Mesenchymal stem cell (in vitro differentiated cells and primary cell): ENCODE measurements at regions not wholly inside any gene's neighbourhood (a gene's known extent, or its start where the extent isn't known, plus 50 kb on each side); places are given as distances from the start of the nearest gene placed in this dataset.

Source experiments
- DNase-seq: peaks from one replicate; pipeline ENCODE4 v3.0.0-alpha.2; 2013
- H2AFZ ChIP-seq: one replicate; pipeline ENCODE4 v1.6.1; 2013; ENCODE audit warnings: low read depth, mild to moderate bottlenecking, control low read depth, inconsistent platforms, low read length, moderate library complexity
- H2AK5ac ChIP-seq: 2 replicates; pipeline ENCODE4 v1.6.1; 2013; ENCODE audit warnings: low read length, moderate library complexity, mild to moderate bottlenecking, inconsistent platforms; ENCODE audit not compliant: severe bottlenecking
- H2BK120ac ChIP-seq: one replicate; pipeline ENCODE4 v1.6.1; 2013; ENCODE audit warnings: low read depth, mild to moderate bottlenecking, inconsistent platforms, low read length, moderate library complexity
- H2BK12ac ChIP-seq, 2 experiments: one replicate each; pipeline ENCODE4 v1.6.1; 2013; ENCODE audit warnings: inconsistent platforms in 2 of 2, low read length in 2 of 2, mild to moderate bottlenecking in 2 of 2, moderate library complexity in 2 of 2, control low read depth in 1 of 2
- H2BK15ac ChIP-seq: one replicate; pipeline ENCODE4 v1.6.1; 2013; ENCODE audit warnings: mild to moderate bottlenecking, low read depth, inconsistent platforms; ENCODE audit not compliant: poor library complexity, severe bottlenecking
- H2BK5ac ChIP-seq: 2 replicates; pipeline ENCODE4 v1.6.1; 2013; ENCODE audit warnings: low read depth, mild to moderate bottlenecking, low read length, control low read depth, inconsistent platforms; ENCODE audit not compliant: poor library complexity, severe bottlenecking
- H3K14ac ChIP-seq, 2 experiments: one replicate each; pipeline ENCODE4 v1.6.1; 2013; ENCODE audit warnings: inconsistent platforms in 2 of 2, low read length in 2 of 2, control low read depth in 1 of 2, mild to moderate bottlenecking in 1 of 2, moderate library complexity in 1 of 2
- H3K18ac ChIP-seq, 2 experiments: one replicate each; pipeline ENCODE4 v1.6.1; 2013; ENCODE audit warnings: inconsistent platforms in 2 of 2, low read length in 2 of 2, control low read depth in 1 of 2, low read depth in 1 of 2, mild to moderate bottlenecking in 1 of 2
- H3K23ac ChIP-seq, 2 experiments: one replicate each; pipeline ENCODE4 v1.6.1; 2013; ENCODE audit warnings: inconsistent platforms in 2 of 2, low read length in 2 of 2, mild to moderate bottlenecking in 2 of 2, moderate library complexity in 2 of 2, control low read depth in 1 of 2
- H3K27ac ChIP-seq: 2 replicates; pipeline ENCODE4 v1.5.1; 2013; ENCODE audit warnings: mild to moderate bottlenecking, moderate library complexity, low read length, control low read depth, inconsistent platforms; ENCODE audit not compliant: poor library complexity, severe bottlenecking
- H3K27me3 ChIP-seq, 2 experiments: 2 replicates each; pipeline versions ENCODE4 v1.6.1 to v1.7.0; 2013; ENCODE audit warnings: low read length in 2 of 2, mild to moderate bottlenecking in 2 of 2, moderate library complexity in 2 of 2, control low read depth in 1 of 2, inconsistent platforms in 1 of 2; ENCODE audit not compliant: control insufficient read depth in 1 of 2, insufficient read depth in 1 of 2
- H3K36me3 ChIP-seq, 2 experiments: 2 replicates each; pipeline versions ENCODE4 v1.6.1 to v1.7.0; 2013; ENCODE audit warnings: low read length in 2 of 2, control low read depth in 1 of 2, inconsistent platforms in 1 of 2, low read depth in 1 of 2, mild to moderate bottlenecking in 1 of 2; ENCODE audit not compliant: insufficient read depth in 2 of 2, control insufficient read depth in 1 of 2
- H3K4ac ChIP-seq, 2 experiments: one replicate each; pipeline ENCODE4 v1.6.1; 2013; ENCODE audit warnings: inconsistent platforms in 2 of 2, low read length in 2 of 2, mild to moderate bottlenecking in 2 of 2, moderate library complexity in 2 of 2, control low read depth in 1 of 2, low read depth in 1 of 2
- H3K4me1 ChIP-seq: 2 replicates; pipeline ENCODE4 v1.6.1; 2013; ENCODE audit warnings: low read depth, low read length, control low read depth; ENCODE audit not compliant: control insufficient read depth, insufficient read depth
- H3K4me2 ChIP-seq: 2 replicates; pipeline ENCODE4 v1.6.1; 2013; ENCODE audit warnings: low read length, mild to moderate bottlenecking, inconsistent platforms; ENCODE audit not compliant: poor library complexity, severe bottlenecking
- H3K4me3 ChIP-seq, 2 experiments: 2 replicates each; pipeline versions ENCODE4 v1.5.1 to v1.7.0; 2013; ENCODE audit warnings: low read length in 2 of 2, mild to moderate bottlenecking in 2 of 2, control low read depth in 1 of 2, low read depth in 1 of 2; ENCODE audit not compliant: insufficient read depth in 1 of 2
- H3K79me1 ChIP-seq: replicated peaks from 2 replicates; pipeline ENCODE4 v1.6.1; 2013; ENCODE audit warnings: mild to moderate bottlenecking, control low read depth, low read length, inconsistent platforms; ENCODE audit not compliant: poor library complexity, severe bottlenecking
- H3K9ac ChIP-seq: 2 replicates; pipeline ENCODE4 v1.7.0; 2013; ENCODE audit warnings: mild to moderate bottlenecking, low read length, moderate library complexity
- H3K9me3 ChIP-seq: 2 replicates; pipeline ENCODE4 v1.7.0; 2013; ENCODE audit warnings: mild to moderate bottlenecking, low read length; ENCODE audit not compliant: control insufficient read depth
- H4K8ac ChIP-seq: one replicate; pipeline ENCODE4 v1.6.1; 2013; ENCODE audit warnings: inconsistent platforms, mild to moderate bottlenecking, low read length, moderate library complexity
- H4K91ac ChIP-seq: one replicate; pipeline ENCODE4 v1.6.1; 2013; ENCODE audit warnings: mild to moderate bottlenecking, low read length, inconsistent platforms
- WGBS: methylation state at CpG from one replicate; pipeline ENCODE4 v1.1.7; 2013; ENCODE audit warnings: mixed read lengths; 5-methylcytosine and 5-hydroxymethylcytosine counted together

DNA sequence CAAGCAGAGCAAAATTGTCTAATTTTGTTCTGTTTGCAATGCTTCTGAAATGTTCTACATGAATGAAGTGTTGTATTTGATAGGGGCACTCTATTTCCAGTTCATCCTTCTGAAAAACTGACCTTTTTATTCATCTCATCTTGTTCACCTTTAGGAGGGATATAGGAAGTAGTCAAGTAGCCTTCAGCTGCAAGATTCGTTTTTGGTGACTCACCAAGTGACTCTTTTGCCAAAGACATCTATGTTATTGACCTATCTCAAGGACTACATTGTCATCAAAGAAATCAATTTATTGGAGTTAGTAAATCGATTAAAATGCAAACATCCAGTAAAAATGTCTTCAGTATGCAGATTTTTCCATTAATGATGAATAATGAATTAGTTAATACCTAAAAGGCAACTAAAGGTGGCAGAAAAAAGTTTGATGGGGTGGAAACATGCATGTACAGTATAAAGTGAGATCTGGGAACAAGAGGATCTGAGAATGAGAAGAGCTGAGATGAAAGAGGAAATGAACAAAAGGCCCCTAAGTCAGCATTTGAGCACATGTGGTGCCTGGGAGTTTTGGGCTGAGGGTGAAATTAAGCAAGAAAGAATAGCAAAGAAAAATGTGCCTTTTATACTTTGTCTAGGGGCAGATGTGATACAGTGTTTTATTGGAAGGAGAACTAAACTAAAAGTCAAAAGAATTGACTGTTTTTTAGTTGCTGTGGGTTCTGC is 255.1 kb upstream of the LINC00305 start:
- Histone ChIP-seq H2BK12ac (no peak overlapping the region), H2AK5ac (no peak overlapping the region), H3K4me2 (no peak overlapping the region), H3K14ac (no peak overlapping the region), H2BK120ac (no peak overlapping the region), H2BK5ac (no peak overlapping the region), H3K4me3 (no peak overlapping the region), H3K4ac (no peak overlapping the region), H3K36me3 (no peaks in the 10 kb centered on the region), H3K18ac (no peak overlapping the region), H3K79me1 (no peaks in the 10 kb centered on the region), H3K23ac (no peak overlapping the region), H4K8ac (no peak overlapping the region), H3K27me3 (no peaks in the 10 kb centered on the region), H3K4me1 (no peaks in the 10 kb centered on the region), H3K27ac (no peak overlapping the region), H3K9me3 (no peaks in the 10 kb centered on the region), H2BK15ac (no peak overlapping the region), H2AFZ (no peak overlapping the region), H4K91ac (no peak overlapping the region), H3K9ac (no peak overlapping the region)
- no CpG with 5 or more reads among the region's 2 CpGs for WGBS
- DNase-seq, result no peak

- Histone ChIP-seq H2AFZ (no peak overlapping the region), H2BK120ac (no peak overlapping the region), H2BK15ac (no peak overlapping the region), H2BK5ac (no peak overlapping the region), H4K91ac (no peak overlapping the region), H3K4ac (no peak overlapping the region), H3K27ac (no peak overlapping the region), H3K14ac (no peak overlapping the region), H3K79me1 (no peaks in the 10 kb centered on the region), H2AK5ac (no peak overlapping the region), H3K4me3 (no peak overlapping the region), H3K36me3 (no peaks in the 10 kb centered on the region), H3K9me3 (no peaks in the 10 kb centered on the region), H2BK12ac (no peak overlapping the region), H3K9ac (no peak overlapping the region), H3K23ac (no peak overlapping the region), H4K8ac (no peak overlapping the region), H3K4me2 (no peak overlapping the region), H3K4me1 (no peaks in the 10 kb centered on the region), H3K27me3 (no peaks in the 10 kb centered on the region), H3K18ac (no peak overlapping the region)
- no peak for DNase-seq
- WGBS, result no CpG with 5 or more reads among the region's 1 CpG
These were observed 253.7 kb upstream of the LINC00305 start for GRCh38 chr18:64402636-64403035.

DNA sequence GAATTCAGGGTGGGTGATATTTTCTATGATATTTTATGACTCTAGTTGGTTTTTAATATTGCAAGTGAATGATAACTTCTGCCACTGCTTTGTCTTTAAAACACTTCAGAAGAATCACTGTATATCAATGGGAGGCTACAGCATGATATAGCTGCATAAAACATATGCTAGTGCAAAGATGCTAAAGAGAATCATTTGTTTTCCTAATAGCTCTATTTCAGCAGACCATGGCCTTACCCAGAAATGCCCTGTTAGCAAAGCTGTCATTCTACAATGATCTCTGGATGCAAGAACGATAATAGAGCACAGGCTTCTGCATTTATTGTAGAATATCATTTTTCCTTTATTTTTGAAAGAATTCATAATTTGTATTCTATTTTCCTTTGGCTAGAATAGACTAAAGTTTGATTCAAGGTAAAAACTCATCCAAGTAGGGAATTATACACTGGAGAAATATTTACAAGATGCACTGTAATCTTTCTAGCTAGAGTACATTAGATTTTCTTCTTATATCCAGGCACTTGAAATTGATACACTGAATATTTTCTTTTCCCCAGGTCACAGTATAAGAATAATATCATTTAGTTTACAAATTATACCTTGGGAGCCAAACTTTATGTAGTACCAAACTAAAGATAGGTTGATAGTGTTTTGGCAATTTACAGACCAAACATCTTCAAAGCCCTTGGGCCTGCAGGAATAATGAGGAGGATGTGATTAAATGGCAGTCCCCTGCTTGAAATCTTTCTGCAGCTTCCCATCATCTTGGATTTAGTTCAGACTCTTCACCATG is 252.6 kb upstream of the LINC00305 start:
- DNase-seq, result no peak
- H2BK15ac ChIP-seq, result no peak overlapping the region
- H2BK12ac ChIP-seq, result no peak overlapping the region
- no peak overlapping the region for H3K4me2 ChIP-seq
- H3K4ac ChIP-seq, result no peak overlapping the region
- WGBS, result no CpG with 5 or more reads among the region's 1 CpG
- H4K91ac ChIP-seq, result no peak overlapping the region
- no peak overlapping the region for H2AK5ac ChIP-seq
- H3K36me3 ChIP-seq, result no peaks in the 10 kb centered on the region
- H3K14ac ChIP-seq, result no peak overlapping the region
- H3K9me3 ChIP-seq, result no peaks in the 10 kb centered on the region
- H3K4me3 ChIP-seq, result no peak overlapping the region
- H3K79me1 ChIP-seq, result no peaks in the 10 kb centered on the region
- no peak overlapping the region for H3K23ac ChIP-seq
- H4K8ac ChIP-seq, result no peak overlapping the region
- H3K9ac ChIP-seq, result no peak overlapping the region
- H3K27me3 ChIP-seq, result no peaks in the 10 kb centered on the region
- H2AFZ ChIP-seq, result no peak overlapping the region
- no peaks in the 10 kb centered on the region for H3K4me1 ChIP-seq
- no peak overlapping the region for H3K18ac ChIP-seq
- H3K27ac ChIP-seq, result no peak overlapping the region
- H2BK120ac ChIP-seq, result no peak overlapping the region
- no peak overlapping the region for H2BK5ac ChIP-seq

DNA sequence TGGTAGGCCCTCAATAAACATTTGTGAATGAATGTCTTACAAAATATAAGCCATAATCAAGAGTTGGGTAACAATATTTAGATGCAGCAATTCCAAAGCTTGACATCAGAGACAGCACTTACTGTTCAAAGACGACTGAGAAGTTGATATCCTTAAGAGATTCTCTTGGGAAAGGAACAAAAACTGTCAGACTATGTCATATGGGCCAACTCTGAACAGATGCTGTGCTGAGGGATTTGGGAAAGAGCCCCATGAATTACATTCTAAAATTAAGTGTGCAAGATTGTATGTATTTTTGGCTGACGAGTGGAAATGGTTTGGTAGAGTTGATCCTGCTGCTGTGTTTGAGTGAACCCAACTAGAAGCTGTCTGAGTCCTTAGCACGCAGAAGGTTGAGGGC is 250.7 kb upstream of the LINC00305 start:
- H2BK12ac ChIP-seq, result no peak overlapping the region
- H4K91ac ChIP-seq, result no peak overlapping the region
- no peak overlapping the region for H2AK5ac ChIP-seq
- no peak overlapping the region for H3K4ac ChIP-seq
- H3K27me3 ChIP-seq, result no peaks in the 10 kb centered on the region
- H3K4me1 ChIP-seq, result no peaks in the 10 kb centered on the region
- no peak overlapping the region for H2BK15ac ChIP-seq
- no peak overlapping the region for H3K18ac ChIP-seq
- WGBS, result 78% methylated on average over 3 of the region's 3 CpGs
- H3K23ac ChIP-seq, result no peak overlapping the region
- H3K79me1 ChIP-seq, result no peaks in the 10 kb centered on the region
- no peak overlapping the region for H3K14ac ChIP-seq
- no peak overlapping the region for H3K4me2 ChIP-seq
- no peak overlapping the region for H2BK120ac ChIP-seq
- H3K9me3 ChIP-seq, result no peaks in the 10 kb centered on the region
- no peak overlapping the region for H3K4me3 ChIP-seq
- H4K8ac ChIP-seq, result no peak overlapping the region
- DNase-seq, result no peak
- no peak overlapping the region for H3K9ac ChIP-seq
- no peaks in the 10 kb centered on the region for H3K36me3 ChIP-seq
- H3K27ac ChIP-seq, result no peak overlapping the region
- H2BK5ac ChIP-seq, result no peak overlapping the region
- no peak overlapping the region for H2AFZ ChIP-seq
